ENCODE measurements at regions not wholly inside any gene's neighbourhood (a gene's known extent, or its start where the extent isn't known, plus 50 kb on each side); places are given as distances from the start of the nearest gene placed in this dataset.

- H3K9me3 ChIP-seq (ENCODE audit: control extremely low read depth in 1 of 5, control insufficient read depth in 4 of 5, insufficient read depth in 2 of 5, low read depth in 1 of 5, low read length in 4 of 5), result no peaks in the 10 kb centered on the region
- no peaks in the 10 kb centered on the region for H3K36me3 ChIP-seq (ENCODE audit: control insufficient read depth in 4 of 4, insufficient read depth in 4 of 4, low read length in 3 of 4)
- no peak overlapping the region for H3K4me3 ChIP-seq (ENCODE audit: control insufficient read depth in 1 of 7, extremely low read depth in 1 of 7, insufficient read depth in 4 of 7, low read depth in 2 of 7, low read length in 6 of 7)
- no peak for DNase-seq
- no CpG with 5 or more reads among the region's 2 CpGs for WGBS (ENCODE audit: insufficient coverage)
- no peak overlapping the region for H3K27ac ChIP-seq (ENCODE audit: insufficient read depth in 1 of 2, low read depth in 1 of 2, low read length in 2 of 2, poor library complexity in 1 of 2, severe bottlenecking in 2 of 2)
- ChIA-PET CTCF (no interaction called here), POLR2A (no interaction called here)
- no peaks in the 10 kb centered on the region for H3K4me1 ChIP-seq (ENCODE audit: control extremely low read depth in 1 of 4, control insufficient read depth in 4 of 4, insufficient read depth in 4 of 4, low read length in 3 of 4)
- H3K27me3 ChIP-seq (replicated peaks in 2 of 5; ENCODE audit: control insufficient read depth in 4 of 5, insufficient read depth in 5 of 5, low read length in 4 of 5), result no peaks in the 10 kb centered on the region
Observed at GRCh38 chr4:12692815-12693214, 791.3 kb downstream of the RAB28 start.

- DNase-seq, result no peak
- Histone ChIP-seq H3K9me3 (ENCODE audit: control extremely low read depth in 1 of 5, control insufficient read depth in 4 of 5, insufficient read depth in 2 of 5, low read depth in 1 of 5, low read length in 4 of 5) (no peaks in the 10 kb centered on the region), H3K27me3 (replicated peaks in 2 of 5; ENCODE audit: control insufficient read depth in 4 of 5, insufficient read depth in 5 of 5, low read length in 4 of 5) (no peaks in the 10 kb centered on the region), H3K4me3 (ENCODE audit: control insufficient read depth in 1 of 7, extremely low read depth in 1 of 7, insufficient read depth in 4 of 7, low read depth in 2 of 7, low read length in 6 of 7) (no peak overlapping the region), H3K27ac (ENCODE audit: insufficient read depth in 1 of 2, low read depth in 1 of 2, low read length in 2 of 2, poor library complexity in 1 of 2, severe bottlenecking in 2 of 2) (no peak overlapping the region), H3K36me3 (ENCODE audit: control insufficient read depth in 4 of 4, insufficient read depth in 4 of 4, low read length in 3 of 4) (no peaks in the 10 kb centered on the region), H3K4me1 (ENCODE audit: control extremely low read depth in 1 of 4, control insufficient read depth in 4 of 4, insufficient read depth in 4 of 4, low read length in 3 of 4) (no peaks in the 10 kb centered on the region)
- ChIA-PET POLR2A (no interaction called here), CTCF (no interaction called here)
Observed at GRCh38 chr4:12691168-12691567, 793.0 kb downstream of the RAB28 start.

GRCh38 chr4:12689457-12689856 lies 794.7 kb downstream of the RAB28 start:
- Histone ChIP-seq H3K9me3 (ENCODE audit: control extremely low read depth in 1 of 5, control insufficient read depth in 4 of 5, insufficient read depth in 2 of 5, low read depth in 1 of 5, low read length in 4 of 5) (no peaks in the 10 kb centered on the region), H3K27ac (ENCODE audit: insufficient read depth in 1 of 2, low read depth in 1 of 2, low read length in 2 of 2, poor library complexity in 1 of 2, severe bottlenecking in 2 of 2) (no peak overlapping the region), H3K4me1 (ENCODE audit: control extremely low read depth in 1 of 4, control insufficient read depth in 4 of 4, insufficient read depth in 4 of 4, low read length in 3 of 4) (no peaks in the 10 kb centered on the region), H3K27me3 (replicated peaks in 2 of 5; ENCODE audit: control insufficient read depth in 4 of 5, insufficient read depth in 5 of 5, low read length in 4 of 5) (no peaks in the 10 kb centered on the region), H3K36me3 (ENCODE audit: control insufficient read depth in 4 of 4, insufficient read depth in 4 of 4, low read length in 3 of 4) (no peaks in the 10 kb centered on the region), H3K4me3 (ENCODE audit: control insufficient read depth in 1 of 7, extremely low read depth in 1 of 7, insufficient read depth in 4 of 7, low read depth in 2 of 7, low read length in 6 of 7) (no peak overlapping the region)
- ChIA-PET POLR2A (no interaction called here), CTCF (no interaction called here)
- no peak for DNase-seq
- no CpG with 5 or more reads among the region's 2 CpGs for WGBS (ENCODE audit: insufficient coverage)

GRCh38 chr4:12679217-12679616 lies 804.9 kb downstream of the RAB28 start:
- no peak for DNase-seq
- Histone ChIP-seq H3K27ac (ENCODE audit: insufficient read depth in 1 of 2, low read depth in 1 of 2, low read length in 2 of 2, poor library complexity in 1 of 2, severe bottlenecking in 2 of 2) (no peak overlapping the region), H3K9me3 (ENCODE audit: control extremely low read depth in 1 of 5, control insufficient read depth in 4 of 5, insufficient read depth in 2 of 5, low read depth in 1 of 5, low read length in 4 of 5) (peaks cover 0 to 8% (median 4%) of the 10 kb centered on the region in 5 experiments), H3K27me3 (replicated peaks in 2 of 5; ENCODE audit: control insufficient read depth in 4 of 5, insufficient read depth in 5 of 5, low read length in 4 of 5) (no peaks in the 10 kb centered on the region), H3K4me1 (ENCODE audit: control extremely low read depth in 1 of 4, control insufficient read depth in 4 of 4, insufficient read depth in 4 of 4, low read length in 3 of 4) (no peaks in the 10 kb centered on the region), H3K36me3 (ENCODE audit: control insufficient read depth in 4 of 4, insufficient read depth in 4 of 4, low read length in 3 of 4) (no peaks in the 10 kb centered on the region), H3K4me3 (ENCODE audit: control insufficient read depth in 1 of 7, extremely low read depth in 1 of 7, insufficient read depth in 4 of 7, low read depth in 2 of 7, low read length in 6 of 7) (no peak overlapping the region)
- CTCF ChIA-PET, result no interaction called here
- WGBS (ENCODE audit: insufficient coverage), result no CpG with 5 or more reads among the region's 2 CpGs
- POLR2A ChIA-PET, result no interaction called here

- ChIA-PET CTCF (no interaction called here), POLR2A (no interaction called here)
- H3K27me3 ChIP-seq (replicated peaks in 2 of 5; ENCODE audit: control insufficient read depth in 4 of 5, insufficient read depth in 5 of 5, low read length in 4 of 5), result no peaks in the 10 kb centered on the region
- H3K4me3 ChIP-seq (ENCODE audit: control insufficient read depth in 1 of 7, extremely low read depth in 1 of 7, insufficient read depth in 4 of 7, low read depth in 2 of 7, low read length in 6 of 7), result no peak overlapping the region
- H3K36me3 ChIP-seq (ENCODE audit: control insufficient read depth in 4 of 4, insufficient read depth in 4 of 4, low read length in 3 of 4), result no peaks in the 10 kb centered on the region
- H3K4me1 ChIP-seq (ENCODE audit: control extremely low read depth in 1 of 4, control insufficient read depth in 4 of 4, insufficient read depth in 4 of 4, low read length in 3 of 4), result no peaks in the 10 kb centered on the region
- peaks cover 0 to 8% (median 4%) of the 10 kb centered on the region in 5 experiments for H3K9me3 ChIP-seq (ENCODE audit: control extremely low read depth in 1 of 5, control insufficient read depth in 4 of 5, insufficient read depth in 2 of 5, low read depth in 1 of 5, low read length in 4 of 5)
- no peak overlapping the region for H3K27ac ChIP-seq (ENCODE audit: insufficient read depth in 1 of 2, low read depth in 1 of 2, low read length in 2 of 2, poor library complexity in 1 of 2, severe bottlenecking in 2 of 2)
- DNase-seq, result no peak
Observed at GRCh38 chr4:12674184-12674583, 810.0 kb downstream of the RAB28 start.

- DNase-seq, result no peak
- Histone ChIP-seq H3K27me3 (replicated peaks in 2 of 5; ENCODE audit: control insufficient read depth in 4 of 5, insufficient read depth in 5 of 5, low read length in 4 of 5) (no peaks in the 10 kb centered on the region), H3K27ac (ENCODE audit: insufficient read depth in 1 of 2, low read depth in 1 of 2, low read length in 2 of 2, poor library complexity in 1 of 2, severe bottlenecking in 2 of 2) (no peak overlapping the region), H3K9me3 (ENCODE audit: control extremely low read depth in 1 of 5, control insufficient read depth in 4 of 5, insufficient read depth in 2 of 5, low read depth in 1 of 5, low read length in 4 of 5) (peaks cover 0 to 8% (median 4%) of the 10 kb centered on the region in 5 experiments), H3K36me3 (ENCODE audit: control insufficient read depth in 4 of 4, insufficient read depth in 4 of 4, low read length in 3 of 4) (no peaks in the 10 kb centered on the region), H3K4me3 (ENCODE audit: control insufficient read depth in 1 of 7, extremely low read depth in 1 of 7, insufficient read depth in 4 of 7, low read depth in 2 of 7, low read length in 6 of 7) (no peak overlapping the region), H3K4me1 (ENCODE audit: control extremely low read depth in 1 of 4, control insufficient read depth in 4 of 4, insufficient read depth in 4 of 4, low read length in 3 of 4) (no peaks in the 10 kb centered on the region)
- ChIA-PET CTCF (no interaction called here), POLR2A (no interaction called here)
- 94% methylated on average over 2 of the region's 4 CpGs for WGBS (ENCODE audit: insufficient coverage)
Observed at GRCh38 chr4:12672303-12672702, 811.8 kb downstream of the RAB28 start.

GRCh38 chr4:12658146-12658545 lies 826.0 kb downstream of the RAB28 start:
- no peak for DNase-seq
- no peaks in the 10 kb centered on the region for H3K27me3 ChIP-seq (replicated peaks in 2 of 5; ENCODE audit: control insufficient read depth in 4 of 5, insufficient read depth in 5 of 5, low read length in 4 of 5)
- no peak overlapping the region for H3K27ac ChIP-seq (ENCODE audit: insufficient read depth in 1 of 2, low read depth in 1 of 2, low read length in 2 of 2, poor library complexity in 1 of 2, severe bottlenecking in 2 of 2)
- H3K4me3 ChIP-seq (ENCODE audit: control insufficient read depth in 1 of 7, extremely low read depth in 1 of 7, insufficient read depth in 4 of 7, low read depth in 2 of 7, low read length in 6 of 7), result no peak overlapping the region
- no peaks in the 10 kb centered on the region for H3K36me3 ChIP-seq (ENCODE audit: control insufficient read depth in 4 of 4, insufficient read depth in 4 of 4, low read length in 3 of 4)
- peaks cover 0 to 3% (median 0%) of the 10 kb centered on the region in 5 experiments for H3K9me3 ChIP-seq (ENCODE audit: control extremely low read depth in 1 of 5, control insufficient read depth in 4 of 5, insufficient read depth in 2 of 5, low read depth in 1 of 5, low read length in 4 of 5)
- ChIA-PET CTCF (no interaction called here), POLR2A (no interaction called here)
- 83% methylated on average over 2 of the region's 2 CpGs for WGBS (ENCODE audit: insufficient coverage)
- H3K4me1 ChIP-seq (ENCODE audit: control extremely low read depth in 1 of 4, control insufficient read depth in 4 of 4, insufficient read depth in 4 of 4, low read length in 3 of 4), result no peaks in the 10 kb centered on the region

GRCh38 chr4:12651876-12652275 lies 832.3 kb downstream of the RAB28 start:
- 100% methylated on average over 3 of the region's 3 CpGs for WGBS (ENCODE audit: insufficient coverage)
- no peak overlapping the region for H3K27ac ChIP-seq (ENCODE audit: insufficient read depth in 1 of 2, low read depth in 1 of 2, low read length in 2 of 2, poor library complexity in 1 of 2, severe bottlenecking in 2 of 2)

More at GRCh38 chr4:12651876-12652275, 832.3 kb downstream of the RAB28 start:
- DNase-seq, result no peak
- ChIA-PET CTCF (no interaction called here), POLR2A (no interaction called here)
- Histone ChIP-seq H3K27me3 (replicated peaks in 2 of 5; ENCODE audit: control insufficient read depth in 4 of 5, insufficient read depth in 5 of 5, low read length in 4 of 5) (no peaks in the 10 kb centered on the region), H3K4me3 (ENCODE audit: control insufficient read depth in 1 of 7, extremely low read depth in 1 of 7, insufficient read depth in 4 of 7, low read depth in 2 of 7, low read length in 6 of 7) (no peak overlapping the region), H3K36me3 (ENCODE audit: control insufficient read depth in 4 of 4, insufficient read depth in 4 of 4, low read length in 3 of 4) (no peaks in the 10 kb centered on the region), H3K4me1 (ENCODE audit: control extremely low read depth in 1 of 4, control insufficient read depth in 4 of 4, insufficient read depth in 4 of 4, low read length in 3 of 4) (no peaks in the 10 kb centered on the region), H3K9me3 (ENCODE audit: control extremely low read depth in 1 of 5, control insufficient read depth in 4 of 5, insufficient read depth in 2 of 5, low read depth in 1 of 5, low read length in 4 of 5) (no peaks in the 10 kb centered on the region)
